Keratinocyte (primary cell): ENCODE measurements at regions not wholly inside any gene's neighbourhood (a gene's known extent, or its start where the extent isn't known, plus 50 kb on each side); places are given as distances from the start of the nearest gene placed in this dataset.

Experiments used
- DNase-seq: peaks from one replicate; pipeline ENCODE4 v3.0.0-alpha.2; 2011; ENCODE audit warnings: low read depth, missing footprints, low spot score
- FAIRE-seq: peaks from 2 replicates; lab custom pipeline; 2011; peaks lifted over from hg19 to GRCh38; lab: Jason Lieb, UNC
- H2AFZ ChIP-seq: 2 replicates; pipeline ENCODE4 v1.6.0; 2012; ENCODE audit warnings: low read length, control low read depth, inconsistent platforms; ENCODE audit not compliant: control insufficient read depth
- H3K27ac ChIP-seq: 2 replicates; pipeline ENCODE4 v1.5.1; 2011; ENCODE audit warnings: low read length; ENCODE audit not compliant: control insufficient read depth, insufficient read depth
- H3K27me3 ChIP-seq: 3 replicates; pipeline ENCODE4 v1.6.0; 2011; ENCODE audit warnings: low read length; ENCODE audit not compliant: control insufficient read depth, insufficient read depth; ENCODE audit errors: extremely low read depth
- H3K36me3 ChIP-seq, 2 experiments: 2 replicates in 1 of 2; 3 replicates in 1 of 2; pipeline ENCODE4 v1.5.1; 2011; ENCODE audit warnings: low read length in 2 of 2, mild to moderate bottlenecking in 1 of 2; ENCODE audit not compliant: control insufficient read depth in 2 of 2, insufficient read depth in 2 of 2; ENCODE audit errors: extremely low read depth in 1 of 2
- H3K4me1 ChIP-seq: 3 replicates; pipeline ENCODE4 v1.5.1; 2011; ENCODE audit warnings: low read length; ENCODE audit not compliant: control insufficient read depth, insufficient read depth; ENCODE audit errors: extremely low read depth
- H3K4me2 ChIP-seq: 3 replicates; pipeline ENCODE4 v1.6.0; 2011; ENCODE audit warnings: low read depth, low read length; ENCODE audit not compliant: control insufficient read depth, insufficient read depth; ENCODE audit errors: extremely low read depth
- H3K4me3 ChIP-seq, 3 experiments: fragments of 200-600 bp in 1 of 3; sonication (generic) in 1 of 3; 2 replicates in 2 of 3; 3 replicates in 1 of 3; pipeline ENCODE4 v1.5.1; 2011 to 2016; ENCODE audit warnings: low read length in 3 of 3, mild to moderate bottlenecking in 3 of 3, control low read depth in 2 of 3, inconsistent platforms in 1 of 3, low read depth in 1 of 3, mixed read lengths in 1 of 3, mixed run types in 1 of 3, moderate library complexity in 1 of 3; ENCODE audit not compliant: control insufficient read depth in 2 of 3, insufficient read depth in 2 of 3; ENCODE audit errors: extremely low read depth in 1 of 3
- H3K79me2 ChIP-seq: 2 replicates; pipeline ENCODE4 v1.6.0; 2012; ENCODE audit warnings: low read length; ENCODE audit not compliant: control insufficient read depth, insufficient read depth
- H3K9ac ChIP-seq: 3 replicates; pipeline ENCODE4 v1.6.0; 2011; ENCODE audit warnings: low read length; ENCODE audit not compliant: control insufficient read depth, insufficient read depth; ENCODE audit errors: extremely low read depth
- H3K9me1 ChIP-seq: 3 replicates; pipeline ENCODE4 v1.6.0; 2011; ENCODE audit warnings: low read length; ENCODE audit not compliant: control insufficient read depth, insufficient read depth; ENCODE audit errors: extremely low read depth
- H3K9me3 ChIP-seq: 2 replicates; pipeline ENCODE4 v1.5.1; 2012; ENCODE audit warnings: low read depth, low read length; ENCODE audit not compliant: control insufficient read depth
- H4K20me1 ChIP-seq: 3 replicates; pipeline ENCODE4 v1.6.0; 2011; ENCODE audit warnings: low read length; ENCODE audit not compliant: control insufficient read depth, insufficient read depth; ENCODE audit errors: extremely low read depth
- EZH2 ChIP-seq: IDR thresholded peaks from one replicate; pipeline ENCODE4 v1.6.1; 2012; ENCODE audit warnings: inconsistent platforms, mild to moderate bottlenecking, low read length, moderate library complexity
- dilution Hi-C: fragments of 300-500 bp; cut with MboI; formaldehyde crosslinking; loops from one replicate; pipeline ENCODE4 v1.7.0; 2020; ENCODE audit warnings: low sequenced_read_pairs; ENCODE audit not compliant: extremely low pct_ligation_motif_present
- TF ChIP-seq, protein P1 (sequence below), 3 experiments: IDR thresholded peaks in 1 of 3; conservative IDR thresholded peaks in 1 of 3; optimal IDR thresholded peaks in 1 of 3; 2 replicates in 2 of 3; 3 replicates in 1 of 3; pipeline versions ENCODE3 to v1.5.1; 2011; ENCODE audit warnings: low read length in 3 of 3, mild to moderate bottlenecking in 3 of 3, moderate library complexity in 2 of 3, control low read depth in 1 of 3, inconsistent platforms in 1 of 3; ENCODE audit not compliant: insufficient read depth in 2 of 3; ENCODE audit errors: extremely low read depth in 1 of 3

DNA sequence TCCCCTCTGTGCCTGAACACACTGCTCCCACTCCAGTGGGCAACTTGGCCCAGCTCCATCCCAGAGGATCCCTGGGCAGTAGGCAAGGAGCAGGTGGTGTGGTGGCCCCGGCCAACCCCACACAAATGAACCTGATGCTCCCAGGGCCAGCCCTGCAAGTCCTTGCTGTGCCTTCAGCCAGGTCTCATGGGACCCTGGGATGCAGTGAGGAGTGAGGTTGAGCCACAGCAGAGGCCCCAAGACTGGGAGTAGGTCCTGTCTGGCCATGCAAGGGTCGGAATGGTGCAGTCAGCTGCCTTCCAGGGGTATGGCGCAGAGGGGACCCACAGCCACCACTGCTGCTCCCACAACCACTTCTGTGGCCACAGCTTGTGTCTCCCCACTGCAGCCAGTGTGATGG is 234.5 kb upstream of the DKK2 start:
- H3K9me3 ChIP-seq: no peaks in the 10 kb centered on the region
- no peaks in the 10 kb centered on the region for H3K4me1 ChIP-seq
- H3K79me2 ChIP-seq: no peaks in the 10 kb centered on the region
- no peak overlapping the region for H3K4me2 ChIP-seq
- H3K4me3 ChIP-seq: no peak overlapping the region
- H3K36me3 ChIP-seq: no peaks in the 10 kb centered on the region
- TF ChIP-seq, protein P1, sequence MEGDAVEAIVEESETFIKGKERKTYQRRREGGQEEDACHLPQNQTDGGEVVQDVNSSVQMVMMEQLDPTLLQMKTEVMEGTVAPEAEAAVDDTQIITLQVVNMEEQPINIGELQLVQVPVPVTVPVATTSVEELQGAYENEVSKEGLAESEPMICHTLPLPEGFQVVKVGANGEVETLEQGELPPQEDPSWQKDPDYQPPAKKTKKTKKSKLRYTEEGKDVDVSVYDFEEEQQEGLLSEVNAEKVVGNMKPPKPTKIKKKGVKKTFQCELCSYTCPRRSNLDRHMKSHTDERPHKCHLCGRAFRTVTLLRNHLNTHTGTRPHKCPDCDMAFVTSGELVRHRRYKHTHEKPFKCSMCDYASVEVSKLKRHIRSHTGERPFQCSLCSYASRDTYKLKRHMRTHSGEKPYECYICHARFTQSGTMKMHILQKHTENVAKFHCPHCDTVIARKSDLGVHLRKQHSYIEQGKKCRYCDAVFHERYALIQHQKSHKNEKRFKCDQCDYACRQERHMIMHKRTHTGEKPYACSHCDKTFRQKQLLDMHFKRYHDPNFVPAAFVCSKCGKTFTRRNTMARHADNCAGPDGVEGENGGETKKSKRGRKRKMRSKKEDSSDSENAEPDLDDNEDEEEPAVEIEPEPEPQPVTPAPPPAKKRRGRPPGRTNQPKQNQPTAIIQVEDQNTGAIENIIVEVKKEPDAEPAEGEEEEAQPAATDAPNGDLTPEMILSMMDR (optimal IDR thresholded peaks at IDR 0.05 in 1 of 3, IDR thresholded peaks at IDR 0.05 in 1 of 3, conservative IDR thresholded peaks at IDR 0.05 in 1 of 3; ENCODE audit: extremely low read depth in 1 of 3, insufficient read depth in 2 of 3, low read length in 3 of 3): no peak
- no peak for TF ChIP-seq EZH2
- dilution Hi-C loops: no loop called here
- FAIRE-seq (no peak), DNase-seq (no peak)
- H4K20me1 ChIP-seq: no peaks in the 10 kb centered on the region
- no peaks in the 10 kb centered on the region for H3K9me1 ChIP-seq
- no peak overlapping the region for H3K9ac ChIP-seq
- no peaks in the 10 kb centered on the region for H3K27me3 ChIP-seq
- no peak overlapping the region for H3K27ac ChIP-seq
- H2AFZ ChIP-seq: no peak overlapping the region

DNA sequence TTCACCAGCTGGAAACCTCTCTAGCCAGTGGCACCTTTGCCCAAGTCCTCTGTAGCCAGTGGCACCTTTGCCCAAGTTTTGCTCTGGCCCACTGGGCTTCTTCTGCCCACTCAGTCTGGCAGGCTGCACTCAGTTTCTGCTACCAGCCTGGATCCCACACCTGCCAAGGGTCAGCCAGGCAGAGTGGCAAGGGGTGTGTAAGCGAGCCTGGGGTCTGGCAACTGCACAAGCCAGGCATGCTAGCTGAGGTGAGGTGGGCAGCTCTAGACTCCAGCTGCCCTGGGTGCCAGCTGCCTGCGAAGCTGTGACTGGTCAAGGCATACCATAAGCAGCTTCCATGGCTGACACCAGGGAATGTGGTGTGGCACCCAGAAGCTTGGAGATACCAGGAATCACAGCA is 233.1 kb upstream of the DKK2 start:
- H4K20me1 ChIP-seq: no peaks in the 10 kb centered on the region
- H3K79me2 ChIP-seq: no peaks in the 10 kb centered on the region
- H3K9ac ChIP-seq: no peak overlapping the region
- no peak for TF ChIP-seq EZH2
- H3K36me3 ChIP-seq: no peaks in the 10 kb centered on the region
- H3K4me3 ChIP-seq: no peak overlapping the region
- H3K4me1 ChIP-seq: no peaks in the 10 kb centered on the region
- H3K9me3 ChIP-seq: no peaks in the 10 kb centered on the region
- H2AFZ ChIP-seq: no peak overlapping the region
- FAIRE-seq (no peak), DNase-seq (no peak)
- no peak overlapping the region for H3K4me2 ChIP-seq
- dilution Hi-C loops: no loop called here
- H3K9me1 ChIP-seq: no peaks in the 10 kb centered on the region
- H3K27me3 ChIP-seq: no peaks in the 10 kb centered on the region
- no peak overlapping the region for H3K27ac ChIP-seq

DNA sequence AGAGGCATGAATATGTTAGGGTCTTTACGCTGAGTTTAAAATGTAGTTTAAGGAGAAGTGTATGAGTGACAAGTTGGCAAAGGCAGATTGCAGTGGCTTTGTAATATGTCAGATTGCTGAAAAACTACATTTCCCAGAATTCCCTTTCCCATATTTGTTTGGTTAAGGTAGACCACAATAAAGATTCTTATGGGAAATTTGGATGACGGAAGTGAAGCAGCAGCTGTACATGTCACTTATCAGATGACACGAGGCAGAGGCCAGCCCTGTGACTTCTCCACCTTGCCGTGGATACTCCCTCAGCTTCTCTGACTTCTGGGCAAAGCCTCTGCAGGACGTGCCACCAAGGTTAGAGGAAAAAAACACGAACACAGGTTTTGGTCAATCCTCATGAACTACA is 229.7 kb upstream of the DKK2 start:
- no peak overlapping the region for H3K4me3 ChIP-seq
- no peak overlapping the region for H3K4me2 ChIP-seq
- H3K27me3 ChIP-seq: no peaks in the 10 kb centered on the region
- H3K9me3 ChIP-seq: no peaks in the 10 kb centered on the region
- no peak overlapping the region for H3K27ac ChIP-seq
- no peaks in the 10 kb centered on the region for H3K79me2 ChIP-seq
- H4K20me1 ChIP-seq: no peaks in the 10 kb centered on the region
- no peak for TF ChIP-seq EZH2
- TF ChIP-seq, protein P1 (optimal IDR thresholded peaks at IDR 0.05 in 1 of 3, IDR thresholded peaks at IDR 0.05 in 1 of 3, conservative IDR thresholded peaks at IDR 0.05 in 1 of 3; ENCODE audit: extremely low read depth in 1 of 3, insufficient read depth in 2 of 3, low read length in 3 of 3): no peak
- FAIRE-seq (peak; percentile 5), DNase-seq (no peak)
- H3K9me1 ChIP-seq: no peaks in the 10 kb centered on the region
- H2AFZ ChIP-seq: no peak overlapping the region
- H3K4me1 ChIP-seq: peaks cover 6% of the 10 kb centered on the region
- no peaks in the 10 kb centered on the region for H3K36me3 ChIP-seq
- dilution Hi-C loops: no loop called here
- H3K9ac ChIP-seq: no peak overlapping the region
